ENCODE measurements at regions not wholly inside any gene's neighbourhood (a gene's known extent, or its start where the extent isn't known, plus 50 kb on each side); places are given as distances from the start of the nearest gene placed in this dataset.

DNA sequence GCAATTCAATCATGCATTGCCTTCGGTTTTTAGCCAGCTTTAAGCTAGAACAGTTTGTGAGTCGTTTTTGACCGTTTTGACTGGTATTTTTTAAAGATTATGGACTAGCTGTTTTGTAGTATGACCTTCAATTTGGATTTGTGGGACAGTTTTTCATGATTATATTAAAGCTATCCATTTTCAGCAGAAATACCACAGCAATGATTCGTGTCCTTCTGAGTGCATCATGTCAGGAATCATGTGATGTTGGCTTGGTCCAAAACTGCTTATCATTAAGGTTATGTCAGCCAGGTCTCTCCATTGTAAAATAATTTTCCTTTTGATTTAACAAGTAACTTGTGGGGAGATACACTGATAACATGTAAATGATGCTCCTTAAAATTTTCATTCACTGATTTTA lies 229.0 kb downstream of the POSTN start:
- TF ChIP-seq, protein P1, sequence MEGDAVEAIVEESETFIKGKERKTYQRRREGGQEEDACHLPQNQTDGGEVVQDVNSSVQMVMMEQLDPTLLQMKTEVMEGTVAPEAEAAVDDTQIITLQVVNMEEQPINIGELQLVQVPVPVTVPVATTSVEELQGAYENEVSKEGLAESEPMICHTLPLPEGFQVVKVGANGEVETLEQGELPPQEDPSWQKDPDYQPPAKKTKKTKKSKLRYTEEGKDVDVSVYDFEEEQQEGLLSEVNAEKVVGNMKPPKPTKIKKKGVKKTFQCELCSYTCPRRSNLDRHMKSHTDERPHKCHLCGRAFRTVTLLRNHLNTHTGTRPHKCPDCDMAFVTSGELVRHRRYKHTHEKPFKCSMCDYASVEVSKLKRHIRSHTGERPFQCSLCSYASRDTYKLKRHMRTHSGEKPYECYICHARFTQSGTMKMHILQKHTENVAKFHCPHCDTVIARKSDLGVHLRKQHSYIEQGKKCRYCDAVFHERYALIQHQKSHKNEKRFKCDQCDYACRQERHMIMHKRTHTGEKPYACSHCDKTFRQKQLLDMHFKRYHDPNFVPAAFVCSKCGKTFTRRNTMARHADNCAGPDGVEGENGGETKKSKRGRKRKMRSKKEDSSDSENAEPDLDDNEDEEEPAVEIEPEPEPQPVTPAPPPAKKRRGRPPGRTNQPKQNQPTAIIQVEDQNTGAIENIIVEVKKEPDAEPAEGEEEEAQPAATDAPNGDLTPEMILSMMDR (IDR thresholded peaks at IDR 0.05; ENCODE audit: low read length): no peak
- no peak for TF ChIP-seq EZH2 (IDR thresholded peaks at IDR 0.05; ENCODE audit: borderline replicate concordance, low read length)
